ENCODE measurements at regions not wholly inside any gene's neighbourhood (a gene's known extent, or its start where the extent isn't known, plus 50 kb on each side); places are given as distances from the start of the nearest gene placed in this dataset.
A peak's percentile ranks its signal among the peaks of the same experiment; 100 is the strongest.

DNA sequence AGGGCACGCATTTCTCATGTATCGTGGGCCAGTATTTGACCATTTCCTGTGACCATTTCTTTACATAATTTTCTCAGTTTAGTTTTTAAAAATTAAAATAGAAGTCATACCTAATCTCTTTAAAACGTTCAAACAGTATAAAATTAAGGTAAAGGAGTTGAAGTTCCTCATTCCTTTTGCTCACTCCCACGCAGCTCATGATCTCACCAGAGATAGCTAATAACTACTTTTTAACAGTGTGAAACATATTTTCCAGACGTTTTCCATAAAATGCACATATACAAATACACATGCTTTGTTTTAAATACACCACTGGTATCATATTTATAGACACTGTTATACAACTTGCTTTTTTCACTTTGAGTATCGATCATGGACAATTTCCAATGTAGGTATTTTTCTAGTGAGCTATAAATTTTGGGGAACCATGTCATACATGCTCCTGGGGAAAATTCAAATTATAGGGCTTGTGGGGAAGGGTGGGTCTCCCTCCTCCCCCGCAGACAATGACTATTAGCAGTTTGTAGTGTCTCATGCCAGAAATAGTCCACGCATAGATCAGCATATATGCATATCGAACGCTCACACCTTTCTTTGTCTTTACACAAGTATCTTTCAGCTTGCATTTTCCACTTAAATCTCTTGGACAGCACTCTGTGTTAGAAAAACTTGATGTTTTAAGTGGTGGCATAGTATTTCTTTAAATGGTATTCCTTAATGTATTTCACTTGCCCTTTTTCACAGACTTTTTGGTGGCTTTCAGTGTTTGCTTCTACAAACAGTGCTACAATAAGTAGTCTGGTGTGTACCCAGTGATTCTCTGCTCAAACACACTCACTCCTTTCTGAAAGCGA is 145.5 kb upstream of the ZNF217 start:
- intact Hi-C loops (cut with micrococcal nuclease; ENCODE audit: unreplicated experiment), result loop anchor here (1.0 to 5.0 kb wide), 9 partner anchors 13 to 383 kb away; partner anchors contain the start of gene ZNF217
- Histone ChIP-seq H2AFZ (peak overlapping the region; percentile 51), H3K4me2 (peak overlapping the region; percentile 88)

DNA sequence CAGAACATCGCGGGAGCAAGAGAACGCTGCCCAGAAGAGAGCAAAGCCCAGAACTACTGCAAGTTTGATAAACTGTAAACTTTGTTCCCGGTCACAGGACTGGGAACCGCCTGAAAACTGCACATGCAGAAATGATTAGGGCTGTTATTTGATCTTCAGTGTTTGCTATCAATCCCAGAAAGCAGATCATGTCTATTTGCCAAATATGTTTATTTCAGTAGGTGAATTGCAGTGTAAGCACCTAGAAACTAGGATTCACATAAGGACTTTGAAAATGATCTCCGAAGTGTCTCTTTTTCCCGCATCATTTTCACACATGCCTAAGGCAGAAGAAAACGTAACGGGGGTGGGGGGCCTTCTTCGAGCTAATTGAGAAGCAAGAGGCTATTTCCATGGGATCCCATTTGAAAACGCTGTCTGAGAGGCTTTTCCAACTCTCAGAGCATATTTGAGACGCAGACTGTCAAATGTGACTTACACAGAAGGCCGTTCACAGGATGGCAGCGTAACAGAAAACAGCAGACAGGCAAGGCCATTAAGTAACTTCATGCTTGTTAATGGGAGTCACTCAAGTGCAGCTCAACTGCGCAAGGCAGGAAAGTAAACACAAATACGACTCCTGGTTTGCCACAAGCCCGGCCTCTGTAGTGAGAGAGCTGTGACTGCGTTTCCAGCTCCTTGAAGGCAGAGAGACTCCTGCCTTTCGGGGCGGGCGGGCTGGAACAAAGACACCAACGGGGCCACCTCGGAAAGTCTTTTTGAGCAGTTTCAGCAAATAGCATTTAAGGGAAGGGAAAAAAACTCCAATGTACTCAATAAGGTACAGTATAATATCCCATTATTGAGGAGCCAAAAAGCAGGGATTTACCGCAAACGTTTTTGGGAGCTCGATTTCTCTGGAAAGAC is 144.7 kb upstream of the ZNF217 start:
- intact Hi-C loops (cut with micrococcal nuclease; ENCODE audit: unreplicated experiment), result loop anchor here (1.0 to 5.0 kb wide), 9 partner anchors 14 to 384 kb away; partner anchors contain the start of gene ZNF217
- H3K4me3 ChIP-seq, result peak overlapping the region; percentile 62
- CTCF ChIA-PET, result interaction anchor here (1.0 kb wide), 2 partner anchors 95 to 178 kb away, joined by 3 to 8 read pairs; no protein-coding TSS in a partner anchor

More for the DNA sequence above, 145.5 kb upstream of the ZNF217 start:
- TF ChIP-seq EZH2 (IDR thresholded peaks at IDR 0.05; ENCODE audit: low read depth), result no peak
- TF ChIP-seq, protein P1, sequence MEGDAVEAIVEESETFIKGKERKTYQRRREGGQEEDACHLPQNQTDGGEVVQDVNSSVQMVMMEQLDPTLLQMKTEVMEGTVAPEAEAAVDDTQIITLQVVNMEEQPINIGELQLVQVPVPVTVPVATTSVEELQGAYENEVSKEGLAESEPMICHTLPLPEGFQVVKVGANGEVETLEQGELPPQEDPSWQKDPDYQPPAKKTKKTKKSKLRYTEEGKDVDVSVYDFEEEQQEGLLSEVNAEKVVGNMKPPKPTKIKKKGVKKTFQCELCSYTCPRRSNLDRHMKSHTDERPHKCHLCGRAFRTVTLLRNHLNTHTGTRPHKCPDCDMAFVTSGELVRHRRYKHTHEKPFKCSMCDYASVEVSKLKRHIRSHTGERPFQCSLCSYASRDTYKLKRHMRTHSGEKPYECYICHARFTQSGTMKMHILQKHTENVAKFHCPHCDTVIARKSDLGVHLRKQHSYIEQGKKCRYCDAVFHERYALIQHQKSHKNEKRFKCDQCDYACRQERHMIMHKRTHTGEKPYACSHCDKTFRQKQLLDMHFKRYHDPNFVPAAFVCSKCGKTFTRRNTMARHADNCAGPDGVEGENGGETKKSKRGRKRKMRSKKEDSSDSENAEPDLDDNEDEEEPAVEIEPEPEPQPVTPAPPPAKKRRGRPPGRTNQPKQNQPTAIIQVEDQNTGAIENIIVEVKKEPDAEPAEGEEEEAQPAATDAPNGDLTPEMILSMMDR (conservative IDR thresholded peaks at IDR 0.05), result no peak
- peak in 1 of 2 experiments; percentile 47 for DNase-seq
- Histone ChIP-seq H3K4me3 (peak overlapping the region; percentile 62), H3F3A (ENCODE audit: insufficient read depth, low read depth) (peaks cover 62% of the 10 kb centered on the region), H3K27ac (peak overlapping the region; percentile 98), H4K20me1 (ENCODE audit: insufficient read depth) (no peaks in the 10 kb centered on the region), H3K4me1 (replicated peaks; ENCODE audit: insufficient read depth) (peaks cover 80% of the 10 kb centered on the region), H3K9me2 (ENCODE audit: insufficient read depth) (no peaks in the 10 kb centered on the region), H3K36me3 (ENCODE audit: low read depth) (no peaks in the 10 kb centered on the region), H3K27me3 (ENCODE audit: insufficient read depth, low read depth) (no peaks in the 10 kb centered on the region), H3K9me3 (ENCODE audit: insufficient read depth, low read depth) (no peaks in the 10 kb centered on the region), H3K79me2 (ENCODE audit: low read depth) (peaks cover 23% of the 10 kb centered on the region)
- ChIA-PET CTCF (interaction anchor here (0.6 to 1.0 kb wide), 4 partner anchors 47 to 1990 kb away, joined by 3 to 8 read pairs (median 3); no protein-coding TSS in a partner anchor), POLR2A (ENCODE audit: unreplicated experiment) (interaction anchor here (0.5 to 1.3 kb wide), 17 partner anchors 9 to 145 kb away, joined by 3 to 13 read pairs (median 7); partner anchors contain the start of gene ZNF217)
- TSS peak; percentile 64 for BruUV-seq (replicated peaks)

More for the DNA sequence above, 144.7 kb upstream of the ZNF217 start:
- Histone ChIP-seq H2AFZ (peak overlapping the region; percentile 51), H3K36me3 (ENCODE audit: low read depth) (no peaks in the 10 kb centered on the region), H3F3A (ENCODE audit: insufficient read depth, low read depth) (peaks cover 62% of the 10 kb centered on the region), H3K79me2 (ENCODE audit: low read depth) (peaks cover 23% of the 10 kb centered on the region), H3K9me2 (ENCODE audit: insufficient read depth) (no peaks in the 10 kb centered on the region), H3K27ac (peak overlapping the region; percentile 98), H3K27me3 (ENCODE audit: insufficient read depth, low read depth) (no peaks in the 10 kb centered on the region), H3K9me3 (ENCODE audit: insufficient read depth, low read depth) (no peaks in the 10 kb centered on the region), H4K20me1 (ENCODE audit: insufficient read depth) (no peaks in the 10 kb centered on the region), H3K4me1 (replicated peaks; ENCODE audit: insufficient read depth) (peaks cover 89% of the 10 kb centered on the region), H3K4me2 (peak overlapping the region; percentile 88)
- POLR2A ChIA-PET (ENCODE audit: unreplicated experiment), result interaction anchor here (0.5 to 1.3 kb wide), 24 partner anchors 10 to 203 kb away, joined by 3 to 13 read pairs (median 5); partner anchors contain the start of gene ZNF217
- no peak for TF ChIP-seq EZH2 (IDR thresholded peaks at IDR 0.05; ENCODE audit: low read depth)
- TF ChIP-seq, protein P1 (conservative IDR thresholded peaks at IDR 0.05), result no peak
- BruUV-seq (replicated peaks), result TSS peak; percentile 77
- peak; percentile 85 to 97 for DNase-seq
